Parathyroid adenoma (tissue), 2 donors: ENCODE measurements at regions not wholly inside any gene's neighbourhood (a gene's known extent, or its start where the extent isn't known, plus 50 kb on each side); places are given as distances from the start of the nearest gene placed in this dataset.

ENCODE experiments used
- H2AFZ ChIP-seq: fragments of 300-600 bp; sonication (generic); one replicate; pipeline ENCODE4 v1.7.0; 2017; ENCODE audit warnings: antibody characterized with exemption, mild to moderate bottlenecking
- H3K27ac ChIP-seq: fragments of 300-600 bp; sonication (generic); one replicate; pipeline ENCODE4 v1.7.0; 2017
- H3K27me3 ChIP-seq: fragments of 300-600 bp; sonication (generic); one replicate; pipeline ENCODE4 v1.7.0; 2017; ENCODE audit warnings: low read length; ENCODE audit not compliant: control insufficient read depth, insufficient read depth
- H3K36me3 ChIP-seq: fragments of 300-600 bp; sonication (generic); one replicate; pipeline ENCODE4 v1.7.0; 2017; ENCODE audit warnings: low read length; ENCODE audit not compliant: control insufficient read depth, insufficient read depth
- H3K4me1 ChIP-seq: fragments of 300-600 bp; sonication (generic); one replicate; pipeline ENCODE4 v1.7.0; 2017; ENCODE audit warnings: control low read depth
- H3K4me2 ChIP-seq: fragments of 300-600 bp; sonication (generic); one replicate; pipeline ENCODE4 v1.7.0; 2017; ENCODE audit warnings: low read length
- H3K4me3 ChIP-seq: fragments of 300-600 bp; sonication (generic); one replicate; pipeline ENCODE4 v1.7.0; 2017; ENCODE audit warnings: low read depth, low read length
- H3K79me2 ChIP-seq: fragments of 300-600 bp; sonication (generic); one replicate; pipeline ENCODE4 v1.7.0; 2017; ENCODE audit warnings: control low read depth
- H3K9ac ChIP-seq: fragments of 300-600 bp; sonication (generic); one replicate; pipeline ENCODE4 v1.7.0; 2017; ENCODE audit warnings: mild to moderate bottlenecking
- H3K9me3 ChIP-seq: fragments of 300-600 bp; sonication (generic); one replicate; pipeline ENCODE4 v1.7.0; 2017; ENCODE audit warnings: low read length; ENCODE audit not compliant: control insufficient read depth
- TF ChIP-seq, protein P1 (sequence below): fragments of 300-600 bp; sonication (generic); IDR thresholded peaks from one replicate; pipeline ENCODE4 v1.7.0; 2017; ENCODE audit warnings: antibody characterized with exemption, mild to moderate bottlenecking
- donor health status: primary hyperparathyroidism.

GRCh38 chr15:37764733-37765191 lies 169.7 kb upstream of the TMCO5A start:
- Histone ChIP-seq H3K36me3 (no peaks in the 10 kb centered on the region), H3K79me2 (no peaks in the 10 kb centered on the region), H2AFZ (peak overlapping the region; percentile 53), H3K9me3 (no peaks in the 10 kb centered on the region), H3K9ac (no peak overlapping the region), H3K4me2 (no peak overlapping the region), H3K27me3 (no peaks in the 10 kb centered on the region), H3K4me1 (no peaks in the 10 kb centered on the region), H3K27ac (no peak overlapping the region), H3K4me3 (no peak overlapping the region)
- TF ChIP-seq, protein P1, sequence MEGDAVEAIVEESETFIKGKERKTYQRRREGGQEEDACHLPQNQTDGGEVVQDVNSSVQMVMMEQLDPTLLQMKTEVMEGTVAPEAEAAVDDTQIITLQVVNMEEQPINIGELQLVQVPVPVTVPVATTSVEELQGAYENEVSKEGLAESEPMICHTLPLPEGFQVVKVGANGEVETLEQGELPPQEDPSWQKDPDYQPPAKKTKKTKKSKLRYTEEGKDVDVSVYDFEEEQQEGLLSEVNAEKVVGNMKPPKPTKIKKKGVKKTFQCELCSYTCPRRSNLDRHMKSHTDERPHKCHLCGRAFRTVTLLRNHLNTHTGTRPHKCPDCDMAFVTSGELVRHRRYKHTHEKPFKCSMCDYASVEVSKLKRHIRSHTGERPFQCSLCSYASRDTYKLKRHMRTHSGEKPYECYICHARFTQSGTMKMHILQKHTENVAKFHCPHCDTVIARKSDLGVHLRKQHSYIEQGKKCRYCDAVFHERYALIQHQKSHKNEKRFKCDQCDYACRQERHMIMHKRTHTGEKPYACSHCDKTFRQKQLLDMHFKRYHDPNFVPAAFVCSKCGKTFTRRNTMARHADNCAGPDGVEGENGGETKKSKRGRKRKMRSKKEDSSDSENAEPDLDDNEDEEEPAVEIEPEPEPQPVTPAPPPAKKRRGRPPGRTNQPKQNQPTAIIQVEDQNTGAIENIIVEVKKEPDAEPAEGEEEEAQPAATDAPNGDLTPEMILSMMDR: peak; percentile 18

DNA sequence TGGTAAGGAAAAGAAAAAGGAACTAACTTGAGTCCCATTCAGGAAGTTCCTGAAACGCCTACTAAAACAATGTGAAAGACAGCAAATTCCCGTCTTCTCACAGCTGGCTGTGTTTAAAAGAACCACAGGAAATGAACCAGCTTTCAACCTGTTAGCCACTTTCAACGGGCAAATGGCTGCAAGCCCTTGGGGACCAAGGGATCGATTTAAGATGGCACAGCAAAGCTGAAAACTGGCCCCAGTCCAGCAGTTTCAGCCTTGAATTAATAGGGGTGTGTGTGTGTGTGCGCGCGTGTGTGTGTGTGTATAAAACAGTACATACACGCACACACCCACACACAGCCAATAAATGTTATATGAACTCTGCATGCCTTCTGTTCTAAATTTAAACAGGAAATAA lies 168.7 kb upstream of the TMCO5A start:
- TF ChIP-seq, protein P1: no peak
- H2AFZ ChIP-seq: no peak overlapping the region
- no peaks in the 10 kb centered on the region for H3K36me3 ChIP-seq
- no peak overlapping the region for H3K4me3 ChIP-seq
- no peaks in the 10 kb centered on the region for H3K9me3 ChIP-seq
- no peaks in the 10 kb centered on the region for H3K27me3 ChIP-seq
- H3K4me1 ChIP-seq: no peaks in the 10 kb centered on the region
- H3K79me2 ChIP-seq: no peaks in the 10 kb centered on the region
- no peak overlapping the region for H3K27ac ChIP-seq
- no peak overlapping the region for H3K9ac ChIP-seq
- no peak overlapping the region for H3K4me2 ChIP-seq

DNA sequence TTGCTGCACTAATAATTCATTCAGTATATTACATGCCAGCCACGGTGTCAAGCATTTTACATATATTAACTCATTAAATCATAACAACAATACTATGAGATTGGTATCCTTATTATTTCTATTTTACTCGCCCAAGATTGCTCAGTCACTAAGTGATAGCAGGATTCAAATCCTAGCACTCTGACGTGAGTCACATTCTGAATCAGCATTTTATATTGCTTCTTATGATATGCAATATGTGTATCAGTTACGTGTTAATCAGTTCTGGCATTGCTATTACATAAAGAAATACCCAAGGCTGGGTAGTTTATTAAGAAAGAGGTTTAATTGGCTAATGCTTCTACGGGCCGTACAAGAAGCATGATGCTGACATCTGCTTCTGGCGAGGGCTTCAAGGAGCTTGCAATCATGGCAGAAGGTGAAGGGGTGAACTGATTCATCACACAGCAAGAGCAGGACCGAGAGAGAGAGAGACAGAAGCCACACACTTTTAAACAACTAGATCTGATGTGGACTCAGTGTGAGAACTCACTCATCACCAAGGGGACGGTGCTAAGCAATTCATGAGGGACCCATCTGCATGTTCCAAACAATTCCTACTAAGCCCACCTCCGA lies 166.5 kb upstream of the TMCO5A start:
- Histone ChIP-seq H3K79me2 (no peaks in the 10 kb centered on the region), H3K4me1 (no peaks in the 10 kb centered on the region), H2AFZ (no peak overlapping the region), H3K9me3 (no peaks in the 10 kb centered on the region), H3K27me3 (no peaks in the 10 kb centered on the region), H3K9ac (no peak overlapping the region), H3K4me3 (no peak overlapping the region), H3K4me2 (no peak overlapping the region), H3K36me3 (no peaks in the 10 kb centered on the region), H3K27ac (no peak overlapping the region)
- TF ChIP-seq, protein P1: no peak

DNA sequence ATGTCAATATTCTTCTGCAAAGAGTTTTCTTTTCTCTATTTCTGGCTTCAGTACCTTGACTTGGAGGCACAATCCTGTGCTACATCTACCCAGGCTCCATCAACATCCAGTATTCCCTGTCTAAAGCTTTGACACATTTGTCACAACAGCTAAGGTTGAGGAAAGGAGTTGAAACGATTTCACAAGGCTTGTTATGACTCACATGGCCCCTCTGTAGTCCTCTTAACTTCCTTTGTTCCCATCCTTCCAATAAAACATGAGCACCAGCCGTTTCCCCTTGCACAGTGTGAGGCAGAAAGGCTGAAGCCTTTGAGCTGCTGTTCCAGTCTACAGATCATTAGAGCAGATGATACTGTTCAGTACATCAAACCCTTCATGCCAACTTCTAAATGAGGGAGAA lies 163.0 kb upstream of the TMCO5A start:
- Histone ChIP-seq H3K27ac (no peak overlapping the region), H3K27me3 (no peaks in the 10 kb centered on the region), H2AFZ (no peak overlapping the region), H3K4me3 (no peak overlapping the region), H3K9ac (no peak overlapping the region), H3K79me2 (no peaks in the 10 kb centered on the region), H3K9me3 (no peaks in the 10 kb centered on the region), H3K4me2 (no peak overlapping the region), H3K4me1 (no peaks in the 10 kb centered on the region), H3K36me3 (no peaks in the 10 kb centered on the region)
- TF ChIP-seq, protein P1: no peak
